ENCODE measurements at regions not wholly inside any gene's neighbourhood (a gene's known extent, or its start where the extent isn't known, plus 50 kb on each side); places are given as distances from the start of the nearest gene placed in this dataset.

GRCh38 chr14:83975435-83975834 lies 1554.5 kb upstream of the FLRT2 start:
- TF ChIP-seq TAF1 (IDR thresholded peaks at IDR 0.05; ENCODE audit: low read depth, low read length) (no peak), POLR2A (IDR thresholded peaks at IDR 0.05; ENCODE audit: low read depth, low read length) (no peak), SPI1 (IDR thresholded peaks at IDR 0.05; ENCODE audit: low read depth, low read length) (no peak)

All from GM12891 (cell line).